Epithelial cell of esophagus (primary cell): ENCODE measurements at regions not wholly inside any gene's neighbourhood (a gene's known extent, or its start where the extent isn't known, plus 50 kb on each side); places are given as distances from the start of the nearest gene placed in this dataset.
A peak's percentile ranks its signal among the peaks of the same experiment; 100 is the strongest.
"Not testable (repeated sequence)": the region's sequence is repeated elsewhere in the genome, so short reads cannot be mapped to it uniquely, and the experiment has no call there.

Experiments
- DNase-seq: peaks from one replicate; pipeline ENCODE4 v3.0.0; 2010; ENCODE audit warnings: low read depth
- H3K4me3 ChIP-seq: 2 replicates; pipeline ENCODE4 v1.5.1; 2011; ENCODE audit warnings: mild to moderate bottlenecking, low read length, control low read depth
- TF ChIP-seq, protein P1 (sequence below): IDR thresholded peaks from 2 replicates; pipeline ENCODE4 v1.5.1; 2011; ENCODE audit warnings: low read depth, mild to moderate bottlenecking, low read length, control low read depth, inconsistent platforms; ENCODE audit not compliant: insufficient read depth; ENCODE audit errors: missing control alignments

DNA sequence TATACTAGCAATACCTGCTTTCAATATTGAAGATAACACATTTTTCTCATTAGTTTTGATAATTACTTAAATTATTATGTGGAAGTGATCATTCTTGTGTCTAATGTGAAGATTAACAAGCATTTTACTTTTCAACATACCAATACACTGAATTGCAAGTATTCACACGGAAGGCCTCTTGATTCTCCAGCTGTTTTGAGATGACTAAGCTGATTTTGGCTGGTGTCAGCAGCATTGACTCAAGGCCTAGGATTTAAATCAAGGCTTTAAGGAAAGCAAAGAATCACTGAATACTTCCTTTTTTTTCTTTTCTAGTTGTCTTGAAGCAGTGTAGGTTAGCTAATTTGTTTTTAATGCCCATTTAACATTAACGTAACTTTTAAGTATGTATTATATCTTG is 373.7 kb downstream of the SRGAP2C start:
- TF ChIP-seq, protein P1, sequence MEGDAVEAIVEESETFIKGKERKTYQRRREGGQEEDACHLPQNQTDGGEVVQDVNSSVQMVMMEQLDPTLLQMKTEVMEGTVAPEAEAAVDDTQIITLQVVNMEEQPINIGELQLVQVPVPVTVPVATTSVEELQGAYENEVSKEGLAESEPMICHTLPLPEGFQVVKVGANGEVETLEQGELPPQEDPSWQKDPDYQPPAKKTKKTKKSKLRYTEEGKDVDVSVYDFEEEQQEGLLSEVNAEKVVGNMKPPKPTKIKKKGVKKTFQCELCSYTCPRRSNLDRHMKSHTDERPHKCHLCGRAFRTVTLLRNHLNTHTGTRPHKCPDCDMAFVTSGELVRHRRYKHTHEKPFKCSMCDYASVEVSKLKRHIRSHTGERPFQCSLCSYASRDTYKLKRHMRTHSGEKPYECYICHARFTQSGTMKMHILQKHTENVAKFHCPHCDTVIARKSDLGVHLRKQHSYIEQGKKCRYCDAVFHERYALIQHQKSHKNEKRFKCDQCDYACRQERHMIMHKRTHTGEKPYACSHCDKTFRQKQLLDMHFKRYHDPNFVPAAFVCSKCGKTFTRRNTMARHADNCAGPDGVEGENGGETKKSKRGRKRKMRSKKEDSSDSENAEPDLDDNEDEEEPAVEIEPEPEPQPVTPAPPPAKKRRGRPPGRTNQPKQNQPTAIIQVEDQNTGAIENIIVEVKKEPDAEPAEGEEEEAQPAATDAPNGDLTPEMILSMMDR, result no peak
- peak; percentile 90 for DNase-seq
- H3K4me3 ChIP-seq, result no peak overlapping the region

- no peak for DNase-seq
- no peak overlapping the region for H3K4me3 ChIP-seq
- TF ChIP-seq, protein P1, result no peak
Measured at GRCh38 chr1:121566346-121566745, 381.6 kb downstream of the SRGAP2C start.

GRCh38 chr1:121569428-121569827 is 384.7 kb downstream of the SRGAP2C start:
- DNase-seq, result no peak
- TF ChIP-seq, protein P1, result no peak
- no peak overlapping the region for H3K4me3 ChIP-seq

DNA sequence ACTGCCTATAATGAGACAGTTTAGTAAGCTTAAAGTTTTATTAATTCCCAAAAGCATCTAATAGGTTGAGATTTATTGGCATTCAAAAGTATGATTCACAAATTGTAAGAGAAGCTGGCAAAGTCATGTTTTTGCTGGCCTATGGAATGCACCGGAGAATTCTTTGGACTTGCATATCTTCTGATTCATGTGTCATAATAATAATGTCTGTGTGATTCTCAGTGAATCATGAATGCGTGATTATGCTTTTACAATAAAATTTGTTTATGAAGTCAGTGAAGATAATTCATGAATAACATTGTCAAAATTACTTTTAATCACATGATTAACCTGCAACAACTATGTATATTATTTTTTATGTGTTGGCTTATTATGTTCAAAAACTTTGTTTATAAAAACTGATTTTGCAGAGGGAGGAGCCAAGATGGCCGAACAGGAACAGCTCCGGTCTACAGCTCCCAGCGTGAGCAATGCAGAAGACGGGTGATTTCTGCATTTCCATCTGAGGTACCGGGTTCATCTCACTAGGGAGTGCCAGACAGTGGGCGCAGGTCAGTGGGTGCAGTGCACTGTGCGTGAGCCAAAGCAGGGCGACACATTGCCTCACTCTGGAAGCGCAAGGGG is 389.2 kb downstream of the SRGAP2C start:
- not testable (repeated sequence) for H3K4me3 ChIP-seq
- peak; percentile 90 for DNase-seq

GRCh38 chr1:121574505-121574899 is 389.7 kb downstream of the SRGAP2C start:
- not testable (repeated sequence) for H3K4me3 ChIP-seq, DNase-seq

DNA sequence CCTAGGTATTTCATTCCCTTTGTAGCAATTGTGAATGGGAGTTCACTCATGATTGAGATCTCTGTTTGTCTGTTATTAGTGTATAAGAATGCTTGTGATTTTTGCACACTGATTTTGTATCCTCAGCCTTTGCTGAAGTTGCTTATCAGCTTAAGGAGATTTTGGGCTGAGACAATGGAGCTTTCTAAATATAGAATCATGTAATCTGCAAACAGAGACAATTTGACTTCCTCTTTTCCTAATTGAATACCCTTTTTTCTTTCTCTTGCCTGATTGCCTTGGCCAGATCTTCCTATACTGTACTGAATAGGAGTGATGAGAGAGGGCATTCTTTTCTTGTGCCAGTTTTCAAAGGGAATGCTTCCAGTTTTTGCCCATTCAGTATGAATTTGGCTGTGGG is 398.1 kb downstream of the SRGAP2C start:
- not testable (repeated sequence) for H3K4me3 ChIP-seq, DNase-seq

GRCh38 chr1:121586369-121587229 is 401.8 kb downstream of the SRGAP2C start:
- peak; percentile 42 for DNase-seq
- TF ChIP-seq, protein P1, result no peak
- H3K4me3 ChIP-seq, result no peak overlapping the region

DNA sequence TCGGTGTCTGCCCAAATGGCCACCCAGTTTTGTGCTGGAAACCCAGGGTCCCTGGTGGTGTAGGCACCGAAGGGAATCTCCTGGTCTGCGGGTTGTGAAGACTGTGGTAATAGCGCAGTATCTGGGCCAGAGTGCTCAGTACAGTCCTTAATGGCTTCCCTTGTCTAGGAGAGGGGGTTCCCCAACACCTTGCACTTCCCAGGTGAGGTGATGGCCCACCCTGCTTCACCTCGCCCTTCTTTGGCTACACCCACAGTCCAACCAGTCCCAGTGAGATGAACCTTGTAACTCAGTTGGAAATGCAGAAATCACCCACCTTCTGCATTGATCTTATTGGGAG is 402.4 kb downstream of the SRGAP2C start:
- no peak for DNase-seq
- no peak overlapping the region for H3K4me3 ChIP-seq
- TF ChIP-seq, protein P1, result no peak
